Keratinocyte (primary cell): ENCODE measurements at regions not wholly inside any gene's neighbourhood (a gene's known extent, or its start where the extent isn't known, plus 50 kb on each side); places are given as distances from the start of the nearest gene placed in this dataset.

Source experiments
- DNase-seq: peaks from one replicate; pipeline ENCODE4 v3.0.0-alpha.2; 2011; ENCODE audit warnings: low read depth, missing footprints, low spot score
- FAIRE-seq: peaks from 2 replicates; lab custom pipeline; 2011; peaks lifted over from hg19 to GRCh38; lab: Jason Lieb, UNC
- H2AFZ ChIP-seq: 2 replicates; pipeline ENCODE4 v1.6.0; 2012; ENCODE audit warnings: low read length, control low read depth, inconsistent platforms; ENCODE audit not compliant: control insufficient read depth
- H3K27ac ChIP-seq: 2 replicates; pipeline ENCODE4 v1.5.1; 2011; ENCODE audit warnings: low read length; ENCODE audit not compliant: control insufficient read depth, insufficient read depth
- H3K27me3 ChIP-seq: 3 replicates; pipeline ENCODE4 v1.6.0; 2011; ENCODE audit warnings: low read length; ENCODE audit not compliant: control insufficient read depth, insufficient read depth; ENCODE audit errors: extremely low read depth
- H3K36me3 ChIP-seq, 2 experiments: 2 replicates in 1 of 2; 3 replicates in 1 of 2; pipeline ENCODE4 v1.5.1; 2011; ENCODE audit warnings: low read length in 2 of 2, mild to moderate bottlenecking in 1 of 2; ENCODE audit not compliant: control insufficient read depth in 2 of 2, insufficient read depth in 2 of 2; ENCODE audit errors: extremely low read depth in 1 of 2
- H3K4me1 ChIP-seq: 3 replicates; pipeline ENCODE4 v1.5.1; 2011; ENCODE audit warnings: low read length; ENCODE audit not compliant: control insufficient read depth, insufficient read depth; ENCODE audit errors: extremely low read depth
- H3K4me2 ChIP-seq: 3 replicates; pipeline ENCODE4 v1.6.0; 2011; ENCODE audit warnings: low read depth, low read length; ENCODE audit not compliant: control insufficient read depth, insufficient read depth; ENCODE audit errors: extremely low read depth
- H3K4me3 ChIP-seq, 3 experiments: fragments of 200-600 bp in 1 of 3; sonication (generic) in 1 of 3; 2 replicates in 2 of 3; 3 replicates in 1 of 3; pipeline ENCODE4 v1.5.1; 2011 to 2016; ENCODE audit warnings: low read length in 3 of 3, mild to moderate bottlenecking in 3 of 3, control low read depth in 2 of 3, inconsistent platforms in 1 of 3, low read depth in 1 of 3, mixed read lengths in 1 of 3, mixed run types in 1 of 3, moderate library complexity in 1 of 3; ENCODE audit not compliant: control insufficient read depth in 2 of 3, insufficient read depth in 2 of 3; ENCODE audit errors: extremely low read depth in 1 of 3
- H3K79me2 ChIP-seq: 2 replicates; pipeline ENCODE4 v1.6.0; 2012; ENCODE audit warnings: low read length; ENCODE audit not compliant: control insufficient read depth, insufficient read depth
- H3K9ac ChIP-seq: 3 replicates; pipeline ENCODE4 v1.6.0; 2011; ENCODE audit warnings: low read length; ENCODE audit not compliant: control insufficient read depth, insufficient read depth; ENCODE audit errors: extremely low read depth
- H3K9me1 ChIP-seq: 3 replicates; pipeline ENCODE4 v1.6.0; 2011; ENCODE audit warnings: low read length; ENCODE audit not compliant: control insufficient read depth, insufficient read depth; ENCODE audit errors: extremely low read depth
- H3K9me3 ChIP-seq: 2 replicates; pipeline ENCODE4 v1.5.1; 2012; ENCODE audit warnings: low read depth, low read length; ENCODE audit not compliant: control insufficient read depth
- H4K20me1 ChIP-seq: 3 replicates; pipeline ENCODE4 v1.6.0; 2011; ENCODE audit warnings: low read length; ENCODE audit not compliant: control insufficient read depth, insufficient read depth; ENCODE audit errors: extremely low read depth
- EZH2 ChIP-seq: IDR thresholded peaks from one replicate; pipeline ENCODE4 v1.6.1; 2012; ENCODE audit warnings: inconsistent platforms, mild to moderate bottlenecking, low read length, moderate library complexity
- dilution Hi-C: fragments of 300-500 bp; cut with MboI; formaldehyde crosslinking; loops from one replicate; pipeline ENCODE4 v1.7.0; 2020; ENCODE audit warnings: low sequenced_read_pairs; ENCODE audit not compliant: extremely low pct_ligation_motif_present
- TF ChIP-seq, protein P1 (sequence below), 3 experiments: IDR thresholded peaks in 1 of 3; conservative IDR thresholded peaks in 1 of 3; optimal IDR thresholded peaks in 1 of 3; 2 replicates in 2 of 3; 3 replicates in 1 of 3; pipeline versions ENCODE3 to v1.5.1; 2011; ENCODE audit warnings: low read length in 3 of 3, mild to moderate bottlenecking in 3 of 3, moderate library complexity in 2 of 3, control low read depth in 1 of 3, inconsistent platforms in 1 of 3; ENCODE audit not compliant: insufficient read depth in 2 of 3; ENCODE audit errors: extremely low read depth in 1 of 3

DNA sequence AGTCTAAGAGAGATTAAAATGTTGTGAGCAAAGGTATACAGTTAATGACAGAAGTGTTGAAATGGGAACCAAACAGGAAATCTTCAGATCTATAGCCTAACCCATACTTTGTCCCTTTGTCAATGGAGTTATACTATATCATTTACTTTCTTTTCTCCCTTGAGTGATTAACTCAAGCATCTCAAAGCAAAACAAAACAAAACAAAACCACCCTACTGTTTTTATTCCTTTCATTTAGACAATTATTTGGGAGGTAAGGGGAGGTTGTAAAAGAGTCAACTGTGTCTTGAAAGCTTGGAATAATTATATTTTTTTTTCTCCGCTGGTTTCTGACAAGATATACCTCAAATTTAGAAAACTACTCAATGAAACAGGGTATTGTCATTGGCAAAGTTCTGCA is 139.8 kb upstream of the HMGN3 start:
- TF ChIP-seq, protein P1, sequence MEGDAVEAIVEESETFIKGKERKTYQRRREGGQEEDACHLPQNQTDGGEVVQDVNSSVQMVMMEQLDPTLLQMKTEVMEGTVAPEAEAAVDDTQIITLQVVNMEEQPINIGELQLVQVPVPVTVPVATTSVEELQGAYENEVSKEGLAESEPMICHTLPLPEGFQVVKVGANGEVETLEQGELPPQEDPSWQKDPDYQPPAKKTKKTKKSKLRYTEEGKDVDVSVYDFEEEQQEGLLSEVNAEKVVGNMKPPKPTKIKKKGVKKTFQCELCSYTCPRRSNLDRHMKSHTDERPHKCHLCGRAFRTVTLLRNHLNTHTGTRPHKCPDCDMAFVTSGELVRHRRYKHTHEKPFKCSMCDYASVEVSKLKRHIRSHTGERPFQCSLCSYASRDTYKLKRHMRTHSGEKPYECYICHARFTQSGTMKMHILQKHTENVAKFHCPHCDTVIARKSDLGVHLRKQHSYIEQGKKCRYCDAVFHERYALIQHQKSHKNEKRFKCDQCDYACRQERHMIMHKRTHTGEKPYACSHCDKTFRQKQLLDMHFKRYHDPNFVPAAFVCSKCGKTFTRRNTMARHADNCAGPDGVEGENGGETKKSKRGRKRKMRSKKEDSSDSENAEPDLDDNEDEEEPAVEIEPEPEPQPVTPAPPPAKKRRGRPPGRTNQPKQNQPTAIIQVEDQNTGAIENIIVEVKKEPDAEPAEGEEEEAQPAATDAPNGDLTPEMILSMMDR (optimal IDR thresholded peaks at IDR 0.05 in 1 of 3, IDR thresholded peaks at IDR 0.05 in 1 of 3, conservative IDR thresholded peaks at IDR 0.05 in 1 of 3; ENCODE audit: extremely low read depth in 1 of 3, insufficient read depth in 2 of 3, low read length in 3 of 3) = no peak
- TF ChIP-seq EZH2 = no peak
- H3K4me3 ChIP-seq = no peak overlapping the region
- no peaks in the 10 kb centered on the region for H3K9me1 ChIP-seq
- no peak for DNase-seq
- H3K27ac ChIP-seq = no peak overlapping the region
- no peak overlapping the region for H3K9ac ChIP-seq
- H3K36me3 ChIP-seq = no peaks in the 10 kb centered on the region
- peak overlapping the region; percentile 16 for H3K4me2 ChIP-seq
- dilution Hi-C loops = no loop called here
- no peaks in the 10 kb centered on the region for H4K20me1 ChIP-seq
- H2AFZ ChIP-seq = peak overlapping the region; percentile 37
- no peaks in the 10 kb centered on the region for H3K9me3 ChIP-seq
- peaks cover 11% of the 10 kb centered on the region for H3K4me1 ChIP-seq
- no peaks in the 10 kb centered on the region for H3K79me2 ChIP-seq
- H3K27me3 ChIP-seq = no peaks in the 10 kb centered on the region
- FAIRE-seq = peak; percentile 36

DNA sequence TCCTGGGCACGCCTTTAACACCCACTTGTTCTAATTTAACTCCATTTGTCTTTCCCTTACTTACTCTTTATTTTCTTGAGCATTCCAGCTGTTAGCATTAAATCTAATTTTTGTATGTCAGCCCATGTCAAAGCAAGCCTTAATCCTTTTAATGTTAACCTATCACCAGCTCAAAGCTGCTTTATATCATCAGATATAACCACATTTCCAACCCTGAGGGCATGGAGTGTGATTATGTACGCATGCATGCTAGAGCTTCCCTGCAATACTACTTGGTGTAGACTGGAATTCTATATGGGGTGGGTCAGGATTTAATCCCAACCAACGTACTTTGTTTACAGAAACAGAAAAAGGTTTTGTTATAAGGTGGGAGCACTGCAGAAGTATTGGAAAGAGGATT is 139.4 kb upstream of the HMGN3 start:
- dilution Hi-C loops = no loop called here
- DNase-seq (no peak), FAIRE-seq (no peak)
- Histone ChIP-seq H3K9ac (no peak overlapping the region), H3K4me1 (peaks cover 11% of the 10 kb centered on the region), H4K20me1 (no peaks in the 10 kb centered on the region), H3K9me1 (no peaks in the 10 kb centered on the region), H3K36me3 (no peaks in the 10 kb centered on the region), H2AFZ (peak overlapping the region; percentile 37), H3K79me2 (no peaks in the 10 kb centered on the region), H3K27me3 (no peaks in the 10 kb centered on the region), H3K27ac (no peak overlapping the region), H3K4me3 (no peak overlapping the region), H3K4me2 (peak overlapping the region; percentile 16), H3K9me3 (no peaks in the 10 kb centered on the region)
- TF ChIP-seq, protein P1 (optimal IDR thresholded peaks at IDR 0.05 in 1 of 3, IDR thresholded peaks at IDR 0.05 in 1 of 3, conservative IDR thresholded peaks at IDR 0.05 in 1 of 3; ENCODE audit: extremely low read depth in 1 of 3, insufficient read depth in 2 of 3, low read length in 3 of 3) = no peak
- TF ChIP-seq EZH2 = no peak
